CD14-positive monocyte (primary cell): ENCODE measurements at regions not wholly inside any gene's neighbourhood (a gene's known extent, or its start where the extent isn't known, plus 50 kb on each side); places are given as distances from the start of the nearest gene placed in this dataset.

Source experiments
- DNase-seq, 3 donors: peaks; one replicate each; pipeline ENCODE4 v3.0.0-alpha.2; 2011 to 2022
- H2AFZ ChIP-seq: 2 replicates; pipeline ENCODE4 v1.6.0; 2012; ENCODE audit warnings: mild to moderate bottlenecking, low read depth, low read length, inconsistent platforms; ENCODE audit not compliant: insufficient read depth, poor library complexity, severe bottlenecking
- H3K27ac ChIP-seq, 2 donors: 1 replicate in 1 of 2; 2 replicates in 1 of 2; pipeline ENCODE4 v1.5.1; 2012 to 2013; ENCODE audit warnings: low read length in 2 of 2, control low read depth in 1 of 2, inconsistent platforms in 1 of 2, low read depth in 1 of 2, mild to moderate bottlenecking in 1 of 2
- H3K27me3 ChIP-seq, 2 donors: one replicate each; pipeline versions ENCODE4 v1.6.0 to v1.6.1; 2011 to 2013; ENCODE audit warnings: low read length in 2 of 2; ENCODE audit not compliant: control insufficient read depth in 2 of 2, insufficient read depth in 2 of 2
- H3K36me3 ChIP-seq, 2 donors: replicated peaks in 1 of 2; 1 replicate in 1 of 2; 2 replicates in 1 of 2; pipeline versions ENCODE4 v1.5.1 to v1.6.1; 2012 to 2013; ENCODE audit warnings: low read length in 2 of 2, control low read depth in 1 of 2, inconsistent platforms in 1 of 2, mild to moderate bottlenecking in 1 of 2; ENCODE audit not compliant: insufficient read depth in 2 of 2, control insufficient read depth in 1 of 2
- H3K4me1 ChIP-seq, 2 donors: 1 replicate in 1 of 2; 2 replicates in 1 of 2; pipeline versions ENCODE4 v1.5.1 to v1.6.1; 2012 to 2013; ENCODE audit warnings: low read length in 2 of 2, control low read depth in 1 of 2, inconsistent platforms in 1 of 2, mild to moderate bottlenecking in 1 of 2, moderate library complexity in 1 of 2; ENCODE audit not compliant: insufficient read depth in 2 of 2, control insufficient read depth in 1 of 2
- H3K4me2 ChIP-seq: replicated peaks from 2 replicates; pipeline ENCODE3; 2012; ENCODE audit warnings: low read length, moderate library complexity, mild to moderate bottlenecking; ENCODE audit not compliant: poor library complexity, severe bottlenecking; ENCODE audit errors: extremely low read depth
- H3K4me3 ChIP-seq, 3 experiments: fragments of 200-600 bp in 1 of 3; sonication (generic) in 1 of 3; replicated peaks in 1 of 3; 1 replicate in 2 of 3; 2 replicates in 1 of 3; pipeline ENCODE4 v1.5.1; 2011 to 2013; ENCODE audit warnings: low read length in 3 of 3, mild to moderate bottlenecking in 3 of 3, control low read depth in 2 of 3, low read depth in 2 of 3, inconsistent platforms in 1 of 3, moderate library complexity in 1 of 3
- H3K79me2 ChIP-seq: 2 replicates; pipeline ENCODE4 v1.6.0; 2012; ENCODE audit warnings: mild to moderate bottlenecking, control low read depth, inconsistent platforms, low read length, moderate library complexity; ENCODE audit not compliant: insufficient read depth
- H3K9ac ChIP-seq: 2 replicates; pipeline ENCODE4 v1.6.0; 2017; ENCODE audit warnings: low read length, mild to moderate bottlenecking; ENCODE audit not compliant: insufficient read depth, poor library complexity, severe bottlenecking
- H3K9me3 ChIP-seq, 2 donors: replicated peaks in 1 of 2; 1 replicate in 1 of 2; 2 replicates in 1 of 2; pipeline versions ENCODE4 v1.5.1 to v1.6.1; 2012 to 2013; ENCODE audit warnings: low read length in 2 of 2, control low read depth in 1 of 2; ENCODE audit not compliant: control insufficient read depth in 1 of 2, insufficient read depth in 1 of 2
- H4K20me1 ChIP-seq: 2 replicates; pipeline ENCODE4 v1.6.0; 2012; ENCODE audit warnings: mild to moderate bottlenecking, low read length, control low read depth, moderate library complexity; ENCODE audit not compliant: insufficient read depth
- H3K27ac Mint-ChIP-seq, 7 donors: one replicate each; pipeline ENCODE4 v1.8.0; 2020; ENCODE audit warnings: mild to moderate bottlenecking in 7 of 7, mixed read lengths in 7 of 7, moderate library complexity in 6 of 7, inconsistent platforms in 2 of 7
- H3K27me3 Mint-ChIP-seq, 3 donors: one replicate each; pipeline ENCODE4 v1.8.0; 2021 to 2022; ENCODE audit warnings: low read depth in 3 of 3, mild to moderate bottlenecking in 3 of 3, mixed read lengths in 3 of 3, moderate library complexity in 3 of 3, inconsistent platforms in 1 of 3
- H3K36me3 Mint-ChIP-seq, 2 donors: one replicate each; pipeline ENCODE4 v1.8.0; 2020; ENCODE audit warnings: mixed read lengths in 2 of 2, inconsistent platforms in 1 of 2, mild to moderate bottlenecking in 1 of 2
- H3K4me1 Mint-ChIP-seq: one replicate; pipeline ENCODE4 v1.8.0; 2020; ENCODE audit warnings: mild to moderate bottlenecking, mixed read lengths
- H3K4me3 Mint-ChIP-seq, 2 donors: one replicate each; pipeline ENCODE4 v1.8.0; 2020; ENCODE audit warnings: mild to moderate bottlenecking in 2 of 2, mixed read lengths in 2 of 2, moderate library complexity in 1 of 2
- H3K9me3 Mint-ChIP-seq, 7 donors: one replicate each; pipeline ENCODE4 v1.8.0; 2020 to 2022; ENCODE audit warnings: mixed read lengths in 7 of 7, mild to moderate bottlenecking in 6 of 7, moderate library complexity in 6 of 7, inconsistent platforms in 2 of 7
- CTCF ChIP-seq: fragments of 200-600 bp; IDR thresholded peaks from one replicate; pipeline ENCODE4 v1.8.0; 2022; ENCODE audit warnings: antibody characterized with exemption, mild to moderate bottlenecking
- WGBS: methylation state at CpG from one replicate; pipeline ENCODE4 v1.1.5; 2013; ENCODE audit warnings: missing lambda C conversion rate; ENCODE audit not compliant: insufficient coverage; 5-methylcytosine and 5-hydroxymethylcytosine counted together
- intact Hi-C, 2 donors: fragments of 100-400 bp; cut with micrococcal nuclease; formaldehyde crosslinking; loops; one replicate each; pipeline versions ENCODE4 v1.15.0 to v1.15.1; 2023

- TF ChIP-seq CTCF: no peak
- DNase-seq: no peak
- no peaks in the 10 kb centered on the region for H3K27me3 ChIP-seq
- Mint-ChIP-seq H3K36me3 (no peaks in the 10 kb centered on the region), H3K27me3 (no peaks in the 10 kb centered on the region), H3K9me3 (peaks cover 0 to 6% (median 3%) of the 10 kb centered on the region in 7 donors), H3K4me3 (no peak overlapping the region), H3K4me1 (no peaks in the 10 kb centered on the region), H3K27ac (no peak overlapping the region)
- H4K20me1 ChIP-seq: no peaks in the 10 kb centered on the region
- no peak overlapping the region for H2AFZ ChIP-seq
- H3K4me2 ChIP-seq: no peak overlapping the region
- H3K36me3 ChIP-seq: no peaks in the 10 kb centered on the region
- no peak overlapping the region for H3K9ac ChIP-seq
- intact Hi-C loops: no loop called here
- WGBS: 94% methylated on average over 2 of the region's 2 CpGs
- no peaks in the 10 kb centered on the region for H3K9me3 ChIP-seq
- no peaks in the 10 kb centered on the region for H3K79me2 ChIP-seq
- H3K27ac ChIP-seq: no peak overlapping the region
- H3K4me1 ChIP-seq: no peaks in the 10 kb centered on the region
- no peak overlapping the region for H3K4me3 ChIP-seq
Observed at GRCh38 chr3:106047221-106047620, 178.4 kb upstream of the CBLB start.

DNA sequence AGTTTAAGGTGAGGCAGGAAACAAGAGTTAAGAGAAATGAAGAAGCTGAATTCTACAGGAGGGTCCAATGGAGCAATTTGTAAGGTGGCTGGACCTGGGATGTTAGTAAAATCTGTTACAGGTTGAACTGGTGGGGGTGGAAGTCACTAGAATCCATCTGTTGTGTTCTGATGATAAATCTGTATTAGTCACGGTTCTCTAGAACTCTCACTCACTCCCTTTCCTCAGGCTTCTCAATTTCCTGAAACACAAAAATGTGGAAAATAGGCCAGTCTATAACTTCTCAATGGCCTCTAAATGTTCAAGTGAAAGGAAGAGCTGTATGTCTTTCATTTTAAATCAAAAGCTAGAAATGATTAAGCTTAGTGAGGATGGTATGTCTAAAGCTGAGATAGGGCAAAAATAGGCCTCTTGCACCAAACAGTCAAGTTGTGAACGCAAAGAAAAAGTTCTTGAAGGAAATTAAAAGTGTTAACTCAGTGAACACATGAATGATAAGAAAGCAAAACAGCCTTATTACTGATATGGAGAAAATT lies 180.2 kb upstream of the CBLB start:
- peaks cover 0 to 6% (median 4%) of the 10 kb centered on the region in 7 donors for H3K9me3 Mint-ChIP-seq
- H3K9ac ChIP-seq: no peak overlapping the region
- H3K9me3 ChIP-seq: no peaks in the 10 kb centered on the region
- H3K36me3 Mint-ChIP-seq: no peaks in the 10 kb centered on the region
- H3K27ac ChIP-seq: no peak overlapping the region
- H3K27me3 Mint-ChIP-seq: no peaks in the 10 kb centered on the region
- H3K79me2 ChIP-seq: no peaks in the 10 kb centered on the region
- no peaks in the 10 kb centered on the region for H4K20me1 ChIP-seq
- no CpG with 5 or more reads among the region's 2 CpGs for WGBS
- no peak overlapping the region for H3K4me2 ChIP-seq
- TF ChIP-seq CTCF: no peak
- intact Hi-C loops: no loop called here
- H3K4me3 ChIP-seq: no peak overlapping the region
- no peak overlapping the region for H3K27ac Mint-ChIP-seq
- H3K4me3 Mint-ChIP-seq: no peak overlapping the region
- H3K36me3 ChIP-seq: no peaks in the 10 kb centered on the region
- no peak overlapping the region for H2AFZ ChIP-seq
- no peaks in the 10 kb centered on the region for H3K4me1 ChIP-seq
- DNase-seq: no peak
- no peaks in the 10 kb centered on the region for H3K27me3 ChIP-seq
- H3K4me1 Mint-ChIP-seq: no peaks in the 10 kb centered on the region
